ENCODE measurements at regions not wholly inside any gene's neighbourhood (a gene's known extent, or its start where the extent isn't known, plus 50 kb on each side); places are given as distances from the start of the nearest gene placed in this dataset.

DNA sequence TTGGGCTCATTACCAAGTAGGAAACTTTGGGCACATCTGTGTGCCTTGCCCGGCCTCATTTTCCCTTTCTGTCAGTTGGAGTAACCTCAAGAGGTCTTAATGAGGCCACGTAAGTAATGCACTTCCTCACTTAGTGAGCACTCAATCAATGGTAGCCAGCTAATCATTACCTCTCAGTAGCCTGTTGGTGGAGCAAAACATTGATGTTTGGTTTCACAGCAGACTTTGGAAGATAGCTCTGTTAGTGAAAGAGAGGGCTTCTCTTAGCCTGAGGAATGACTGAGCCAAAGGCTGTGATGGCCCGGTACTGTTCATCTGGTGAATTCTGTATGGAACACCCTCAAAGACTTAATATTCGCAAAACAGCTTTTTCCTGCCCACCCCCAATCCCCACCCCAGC is 55.9 kb upstream of the ID4 start:
- H4K20me1 ChIP-seq = no peaks in the 10 kb centered on the region
- no peak overlapping the region for H3K4me3 ChIP-seq
- H3K27ac ChIP-seq = no peak overlapping the region
- H3K4me2 ChIP-seq = no peak overlapping the region
- no peak for TF ChIP-seq Cebpa-rat (IDR thresholded peaks at IDR 0.05)
- no peaks in the 10 kb centered on the region for H3K36me3 ChIP-seq
- H3K9me3 ChIP-seq (replicated peaks in 1 of 11) = no peaks in the 10 kb centered on the region
- H3K9ac ChIP-seq = no peak overlapping the region
- no peaks in the 10 kb centered on the region for H3K4me1 ChIP-seq
- no peaks in the 10 kb centered on the region for H3K27me3 ChIP-seq

DNA sequence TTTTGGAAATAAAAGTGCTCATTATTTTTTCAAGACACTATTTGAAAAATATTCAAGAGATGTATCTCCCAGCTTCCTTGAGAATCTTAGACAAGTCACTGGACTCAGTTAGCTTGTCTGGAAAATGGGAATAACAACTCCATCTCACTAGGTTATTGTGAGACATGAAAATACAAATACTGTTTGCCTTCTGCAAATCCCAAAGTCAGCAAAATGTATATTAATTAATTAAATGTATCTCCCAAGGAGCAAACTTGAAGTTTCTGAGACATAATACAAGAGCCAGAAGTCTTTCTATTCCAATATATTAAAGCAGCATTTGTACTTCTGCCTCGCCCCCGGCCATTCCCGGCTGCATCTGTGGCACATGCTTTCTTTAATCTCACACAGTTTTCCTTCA is 54.6 kb upstream of the ID4 start:
- Histone ChIP-seq H3K27ac (no peak overlapping the region), H3K27me3 (no peaks in the 10 kb centered on the region), H3K36me3 (no peaks in the 10 kb centered on the region), H3K4me2 (no peak overlapping the region), H3K4me1 (no peaks in the 10 kb centered on the region), H4K20me1 (no peaks in the 10 kb centered on the region), H3K9ac (no peak overlapping the region), H3K9me3 (replicated peaks in 1 of 11) (no peaks in the 10 kb centered on the region), H3K4me3 (no peak overlapping the region)
- no peak for TF ChIP-seq Cebpa-rat (IDR thresholded peaks at IDR 0.05)
